Esophagus muscularis mucosa (tissue), 4 donors: ENCODE measurements at regions not wholly inside any gene's neighbourhood (a gene's known extent, or its start where the extent isn't known, plus 50 kb on each side); places are given as distances from the start of the nearest gene placed in this dataset.

Source experiments
- DNase-seq: peaks from one replicate; pipeline ENCODE4 v3.0.0-alpha.2; 2017; ENCODE audit errors: extremely low spot score
- H3K27ac ChIP-seq, 4 donors: fragments of 200-600 bp; sonication (generic); replicated peaks in 1 of 4; 1 replicate in 3 of 4; 2 replicates in 1 of 4; pipeline ENCODE4 v1.5.1; 2016 to 2019; ENCODE audit warnings: mild to moderate bottlenecking in 1 of 4
- H3K27me3 ChIP-seq, 4 donors: fragments of 200-600 bp; sonication (generic); one replicate each; pipeline versions ENCODE4 v1.5.1 to v1.6.0; 2016 to 2019
- H3K36me3 ChIP-seq, 4 donors: fragments of 200-600 bp; sonication (generic); one replicate each; pipeline ENCODE4 v1.5.1; 2016 to 2019
- H3K4me1 ChIP-seq, 4 donors: fragments of 200-600 bp; sonication (generic); one replicate each; pipeline ENCODE4 v1.5.1; 2016 to 2019
- H3K4me3 ChIP-seq, 4 donors: fragments of 200-600 bp; sonication (generic); 1 replicate in 2 of 4; 2 replicates in 2 of 4; pipeline ENCODE4 v1.5.1; 2016 to 2019; ENCODE audit warnings: mild to moderate bottlenecking in 4 of 4, moderate library complexity in 1 of 4
- H3K9me3 ChIP-seq, 4 donors: fragments of 200-600 bp; sonication (generic); 1 replicate in 3 of 4; 2 replicates in 1 of 4; pipeline ENCODE4 v1.5.1; 2016 to 2019
- CTCF ChIP-seq, 3 experiments: fragments of 200-600 bp in 2 of 3; fragments of 450-650 bp in 1 of 3; sonication (generic) in 2 of 3; IDR thresholded peaks; one replicate each; pipeline ENCODE4 v1.5.1; 2017 to 2019; ENCODE audit warnings: antibody characterized with exemption in 3 of 3, mild to moderate bottlenecking in 2 of 3, moderate library complexity in 1 of 3
- EP300 ChIP-seq: sonication (generic); formaldehyde crosslinking; IDR thresholded peaks from one replicate; pipeline ENCODE4 v1.6.1; 2017; ENCODE audit warnings: antibody characterized with exemption
- POLR2A ChIP-seq: fragments of 450-650 bp; IDR thresholded peaks from one replicate; pipeline ENCODE4 v1.6.1; 2017; ENCODE audit warnings: antibody characterized with exemption, moderate library complexity, mild to moderate bottlenecking, low read depth
- POLR2AphosphoS5 ChIP-seq, 2 donors: sonication (generic); formaldehyde crosslinking; IDR thresholded peaks; one replicate each; pipeline ENCODE4 v1.6.1; 2017; ENCODE audit warnings: antibody characterized with exemption in 2 of 2
- WGBS: methylation state at CpG from one replicate; pipeline ENCODE4 v1.1.5; 2018; 5-methylcytosine and 5-hydroxymethylcytosine counted together
- intact Hi-C: fragments of 100-400 bp; cut with DNase I; formaldehyde crosslinking; loops from one replicate; pipeline ENCODE4 v1.15.1; 2023

- no peaks in the 10 kb centered on the region for H3K4me1 ChIP-seq
- peak; percentile 86 for DNase-seq
- H3K4me3 ChIP-seq, result no peak overlapping the region
- no peak for TF ChIP-seq POLR2AphosphoS5 (IDR thresholded peaks at IDR 0.05)
- no peak for TF ChIP-seq POLR2A
- no peak for TF ChIP-seq CTCF (IDR thresholded peaks at IDR 0.05)
- TF ChIP-seq EP300, result no peak
- no peaks in the 10 kb centered on the region for H3K36me3 ChIP-seq
- no peaks in the 10 kb centered on the region for H3K9me3 ChIP-seq
- no peak overlapping the region for H3K27ac ChIP-seq
- H3K27me3 ChIP-seq, result no peaks in the 10 kb centered on the region
- intact Hi-C loops, result no loop called here
- WGBS, result 90% methylated on average over 4 of the region's 4 CpGs
These were observed 227.5 kb upstream of the NR4A3 start for GRCh38 chr9:99594056-99594780.

- no peaks in the 10 kb centered on the region for H3K27me3 ChIP-seq
- 67% methylated on average over 5 of the region's 5 CpGs for WGBS
- H3K4me1 ChIP-seq, result no peaks in the 10 kb centered on the region
- no peak overlapping the region for H3K4me3 ChIP-seq
- no peak overlapping the region for H3K27ac ChIP-seq
- intact Hi-C loops, result no loop called here
- no peak for TF ChIP-seq POLR2AphosphoS5 (IDR thresholded peaks at IDR 0.05)
- no peak for TF ChIP-seq EP300
- no peak for TF ChIP-seq POLR2A
- no peak for TF ChIP-seq CTCF (IDR thresholded peaks at IDR 0.05)
- H3K36me3 ChIP-seq, result no peaks in the 10 kb centered on the region
- peak; percentile 60 for DNase-seq
- H3K9me3 ChIP-seq, result no peaks in the 10 kb centered on the region
These were observed 225.9 kb upstream of the NR4A3 start for GRCh38 chr9:99595796-99596195.

- Histone ChIP-seq H3K4me3 (no peak overlapping the region), H3K4me1 (no peaks in the 10 kb centered on the region), H3K27me3 (no peaks in the 10 kb centered on the region), H3K9me3 (no peaks in the 10 kb centered on the region), H3K36me3 (no peaks in the 10 kb centered on the region), H3K27ac (no peak overlapping the region)
- intact Hi-C loops, result no loop called here
- 36% methylated on average over 6 of the region's 6 CpGs for WGBS
- DNase-seq, result peak; percentile 72
- no peak for TF ChIP-seq CTCF (IDR thresholded peaks at IDR 0.05)
- no peak for TF ChIP-seq EP300
- TF ChIP-seq POLR2A, result no peak
- TF ChIP-seq POLR2AphosphoS5 (IDR thresholded peaks at IDR 0.05), result no peak
These were observed 220.0 kb upstream of the NR4A3 start for GRCh38 chr9:99601571-99602111.

GRCh38 chr9:99602854-99603253, 218.8 kb upstream of the NR4A3 start:
- intact Hi-C loops, result no loop called here
- no peak for TF ChIP-seq POLR2AphosphoS5 (IDR thresholded peaks at IDR 0.05)
- no peak for TF ChIP-seq EP300
- TF ChIP-seq CTCF (IDR thresholded peaks at IDR 0.05), result no peak
- no peak for TF ChIP-seq POLR2A

More at GRCh38 chr9:99602854-99603253, 218.8 kb upstream of the NR4A3 start:
- Histone ChIP-seq H3K27me3 (no peaks in the 10 kb centered on the region), H3K4me1 (no peaks in the 10 kb centered on the region), H3K36me3 (no peaks in the 10 kb centered on the region), H3K27ac (no peak overlapping the region), H3K4me3 (no peak overlapping the region), H3K9me3 (no peaks in the 10 kb centered on the region)
- no peak for DNase-seq
